ENCODE measurements at regions not wholly inside any gene's neighbourhood (a gene's known extent, or its start where the extent isn't known, plus 50 kb on each side); places are given as distances from the start of the nearest gene placed in this dataset.

DNA sequence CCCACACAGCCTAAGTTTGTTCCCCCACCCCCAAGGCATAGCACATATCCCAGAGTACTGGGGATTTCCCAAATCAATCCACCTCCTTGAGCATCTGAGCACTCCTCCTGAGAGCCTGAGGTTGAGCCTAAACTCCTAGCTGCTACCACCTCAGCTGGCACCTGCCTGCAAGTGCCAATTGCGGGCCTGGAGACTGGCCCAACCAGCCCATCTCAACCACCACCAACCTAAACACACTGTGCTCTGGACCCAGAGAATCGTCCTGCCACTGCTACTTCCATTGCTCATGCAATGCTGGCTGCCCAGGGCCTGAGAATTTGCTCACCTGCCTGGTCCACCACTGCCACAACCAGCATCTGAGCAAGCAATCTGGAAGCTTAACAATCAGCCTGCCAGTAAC lies 177.1 kb downstream of the FGF13 start:
- DNase-seq (ENCODE audit: low read depth in 1 of 2, low spot score in 1 of 2) (no peak), ATAC-seq (no peak), FAIRE-seq (no peak)
- Histone ChIP-seq H3K27ac (no peak overlapping the region), H3K9me3 (no peaks in the 10 kb centered on the region), H3K4me3 (no peak overlapping the region), H3K4me2 (no peak overlapping the region), H3K4me1 (no peaks in the 10 kb centered on the region)
- ChIA-PET POLR2A (no interaction called here), CTCF (no interaction called here)
- no CpG with 5 or more reads among the region's 2 CpGs for WGBS (ENCODE audit: missing lambda C conversion rate)
- TF ChIP-seq EHMT2 (IDR thresholded peaks at IDR 0.05; ENCODE audit: low read depth), result no peak
- TF ChIP-seq NR3C1 (IDR thresholded peaks at IDR 0.05), result no peak
- no peak for TF ChIP-seq JUNB (IDR thresholded peaks at IDR 0.05)
- TF ChIP-seq PHF8 (IDR thresholded peaks at IDR 0.05; ENCODE audit: borderline replicate concordance, low read depth), result no peak
- no peak for TF ChIP-seq FOSB (CRISPR knock-in tag; IDR thresholded peaks at IDR 0.05)
- TF ChIP-seq MAZ (IDR thresholded peaks at IDR 0.05; ENCODE audit: borderline replicate concordance, low read depth, low read length), result no peak
- no peak for TF ChIP-seq KDM1A (IDR thresholded peaks at IDR 0.05; ENCODE audit: low read depth)
- TF ChIP-seq FOSL2 (IDR thresholded peaks at IDR 0.05), result no peak
- no peak for TF ChIP-seq FOSL2 (CRISPR knock-in tag; IDR thresholded peaks at IDR 0.05)
- no peak for TF ChIP-seq TP53 (CRISPR knock-in tag; IDR thresholded peaks at IDR 0.05)

GRCh38 chrX:138519296-138519695 lies 192.2 kb downstream of the FGF13 start:
- TF ChIP-seq GATA3 (IDR thresholded peaks at IDR 0.05; ENCODE audit: borderline replicate concordance) (no peak), HOXB13 (CRISPR knock-in tag; IDR thresholded peaks at IDR 0.05; ENCODE audit: low read depth) (no peak), MAFK (IDR thresholded peaks at IDR 0.05; ENCODE audit: partially characterized antibody) (no peak)
- DNase-seq (ENCODE audit: low read depth in 1 of 2, low spot score in 1 of 2), result no peak
- Histone ChIP-seq H3K4me2 (no peak overlapping the region), H3K4me3 (no peak overlapping the region), H3K27ac (no peak overlapping the region), H3K9me3 (no peaks in the 10 kb centered on the region), H3K4me1 (no peaks in the 10 kb centered on the region)
- 5% methylated on average over 2 of the region's 2 CpGs for WGBS (ENCODE audit: missing lambda C conversion rate)
- peak; percentile 76 for FAIRE-seq
- POLR2A ChIA-PET, result no interaction called here
- no peak for ATAC-seq
- CTCF ChIA-PET, result interaction anchor here (0.7 kb wide), 1 partner anchor 229 kb away, joined by 3 read pairs; no protein-coding TSS in a partner anchor

DNA sequence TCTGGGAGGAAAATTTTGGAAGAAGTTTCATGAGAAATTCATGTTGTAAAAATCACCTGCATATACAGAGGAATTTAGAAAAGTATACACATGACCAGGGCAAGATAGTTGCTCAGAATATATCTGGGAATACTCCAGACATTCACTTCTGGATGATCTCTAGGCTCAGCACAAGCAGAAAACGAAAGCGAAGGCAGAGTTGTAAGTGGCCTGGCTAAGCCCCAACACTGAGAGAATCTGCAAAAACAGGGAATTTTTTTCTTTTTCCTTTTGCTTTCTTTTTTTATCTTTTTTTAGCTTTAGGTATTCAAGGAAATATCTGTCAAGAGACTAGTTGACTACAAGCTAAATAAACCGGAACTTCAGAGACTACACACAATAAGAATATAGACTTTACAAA lies 207.2 kb downstream of the FGF13 start:
- ATAC-seq (no peak), DNase-seq (ENCODE audit: low read depth in 1 of 2, low spot score in 1 of 2) (no peak), FAIRE-seq (peak; percentile 32)
- Histone ChIP-seq H3K4me3 (no peak overlapping the region), H3K9me3 (no peaks in the 10 kb centered on the region), H3K4me2 (no peak overlapping the region), H3K27ac (no peak overlapping the region), H3K4me1 (no peaks in the 10 kb centered on the region)
- POLR2A ChIA-PET, result no interaction called here
- CTCF ChIA-PET, result no interaction called here
- WGBS (ENCODE audit: missing lambda C conversion rate), result 0% methylated on average over 3 of the region's 3 CpGs
- TF ChIP-seq ZFP36 (IDR thresholded peaks at IDR 0.05; ENCODE audit: borderline replicate concordance, partially characterized antibody) (no peak), KDM1A (IDR thresholded peaks at IDR 0.05; ENCODE audit: low read depth) (no peak), RNF2 (IDR thresholded peaks at IDR 0.05; ENCODE audit: borderline replicate concordance, low read depth) (no peak), RFX5 (IDR thresholded peaks at IDR 0.05) (no peak), RAD21 (conservative IDR thresholded peaks at IDR 0.05 in 1 of 2, IDR thresholded peaks at IDR 0.05 in 1 of 2) (no peak), HEYL (CRISPR knock-in tag; IDR thresholded peaks at IDR 0.05) (no peak), ESRRA (IDR thresholded peaks at IDR 0.05; ENCODE audit: borderline replicate concordance, low read length) (no peak), POLR2A (IDR thresholded peaks at IDR 0.05; ENCODE audit: low read length) (no peak), SMC3 (IDR thresholded peaks at IDR 0.05) (no peak)

GRCh38 chrX:138492371-138492770 lies 219.1 kb downstream of the FGF13 start:
- H3K4me3 ChIP-seq, result no peak overlapping the region
- CTCF ChIA-PET, result no interaction called here
- 4% methylated on average over 3 of the region's 3 CpGs for WGBS (ENCODE audit: missing lambda C conversion rate)
- no peaks in the 10 kb centered on the region for H3K4me1 ChIP-seq
- H3K27ac ChIP-seq, result no peak overlapping the region
- no peaks in the 10 kb centered on the region for H3K9me3 ChIP-seq
- H3K4me2 ChIP-seq, result no peak overlapping the region
- no peak for FAIRE-seq
- no peak for DNase-seq (ENCODE audit: low read depth in 1 of 2, low spot score in 1 of 2)
- ATAC-seq, result no peak
- POLR2A ChIA-PET, result no interaction called here
- TF ChIP-seq MAZ (IDR thresholded peaks at IDR 0.05; ENCODE audit: borderline replicate concordance, low read depth, low read length) (no peak), ZNF302 (CRISPR knock-in tag; IDR thresholded peaks at IDR 0.05) (no peak), RFX5 (IDR thresholded peaks at IDR 0.05) (no peak), CHD4 (IDR thresholded peaks at IDR 0.05; ENCODE audit: borderline replicate concordance) (no peak), RAD21 (conservative IDR thresholded peaks at IDR 0.05 in 1 of 2, IDR thresholded peaks at IDR 0.05 in 1 of 2) (no peak), NR3C1 (IDR thresholded peaks at IDR 0.05) (no peak), KDM1A (IDR thresholded peaks at IDR 0.05; ENCODE audit: low read depth) (no peak), RARB (CRISPR knock-in tag; IDR thresholded peaks at IDR 0.05) (no peak), MAX (IDR thresholded peaks at IDR 0.05) (no peak), TFCP2L1 (CRISPR knock-in tag; IDR thresholded peaks at IDR 0.05) (no peak), USF2 (IDR thresholded peaks at IDR 0.05) (no peak)
- TF ChIP-seq, protein P1, sequence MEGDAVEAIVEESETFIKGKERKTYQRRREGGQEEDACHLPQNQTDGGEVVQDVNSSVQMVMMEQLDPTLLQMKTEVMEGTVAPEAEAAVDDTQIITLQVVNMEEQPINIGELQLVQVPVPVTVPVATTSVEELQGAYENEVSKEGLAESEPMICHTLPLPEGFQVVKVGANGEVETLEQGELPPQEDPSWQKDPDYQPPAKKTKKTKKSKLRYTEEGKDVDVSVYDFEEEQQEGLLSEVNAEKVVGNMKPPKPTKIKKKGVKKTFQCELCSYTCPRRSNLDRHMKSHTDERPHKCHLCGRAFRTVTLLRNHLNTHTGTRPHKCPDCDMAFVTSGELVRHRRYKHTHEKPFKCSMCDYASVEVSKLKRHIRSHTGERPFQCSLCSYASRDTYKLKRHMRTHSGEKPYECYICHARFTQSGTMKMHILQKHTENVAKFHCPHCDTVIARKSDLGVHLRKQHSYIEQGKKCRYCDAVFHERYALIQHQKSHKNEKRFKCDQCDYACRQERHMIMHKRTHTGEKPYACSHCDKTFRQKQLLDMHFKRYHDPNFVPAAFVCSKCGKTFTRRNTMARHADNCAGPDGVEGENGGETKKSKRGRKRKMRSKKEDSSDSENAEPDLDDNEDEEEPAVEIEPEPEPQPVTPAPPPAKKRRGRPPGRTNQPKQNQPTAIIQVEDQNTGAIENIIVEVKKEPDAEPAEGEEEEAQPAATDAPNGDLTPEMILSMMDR (IDR thresholded peaks at IDR 0.05), result no peak
- TF ChIP-seq, protein P2, sequence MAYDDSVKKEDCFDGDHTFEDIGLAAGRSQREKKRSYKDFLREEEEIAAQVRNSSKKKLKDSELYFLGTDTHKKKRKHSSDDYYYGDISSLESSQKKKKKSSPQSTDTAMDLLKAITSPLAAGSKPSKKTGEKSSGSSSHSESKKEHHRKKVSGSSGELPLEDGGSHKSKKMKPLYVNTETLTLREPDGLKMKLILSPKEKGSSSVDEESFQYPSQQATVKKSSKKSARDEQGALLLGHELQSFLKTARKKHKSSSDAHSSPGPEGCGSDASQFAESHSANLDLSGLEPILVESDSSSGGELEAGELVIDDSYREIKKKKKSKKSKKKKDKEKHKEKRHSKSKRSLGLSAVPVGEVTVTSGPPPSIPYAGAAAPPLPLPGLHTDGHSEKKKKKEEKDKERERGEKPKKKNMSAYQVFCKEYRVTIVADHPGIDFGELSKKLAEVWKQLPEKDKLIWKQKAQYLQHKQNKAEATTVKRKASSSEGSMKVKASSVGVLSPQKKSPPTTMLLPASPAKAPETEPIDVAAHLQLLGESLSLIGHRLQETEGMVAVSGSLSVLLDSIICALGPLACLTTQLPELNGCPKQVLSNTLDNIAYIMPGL (CRISPR knock-in tag; IDR thresholded peaks at IDR 0.05; ENCODE audit: borderline replicate concordance), result no peak
